Stimulated activated effector memory CD8-positive, alpha-beta T cell treated with anti-CD3 and anti-CD28 coated beads, Interleukin-12 subunit alpha, Interleukin-12 subunit beta, amount 100 ng/mL, for 72 hours (primary cell): ENCODE measurements at regions not wholly inside any gene's neighbourhood (a gene's known extent, or its start where the extent isn't known, plus 50 kb on each side); places are given as distances from the start of the nearest gene placed in this dataset.

Experiments used
- ATAC-seq: fragments of 150-1000 bp; cut with Tn5 transposase; 2 replicates; pipeline ENCODE4 v1.10.0; 2021
- DNase-seq, 2 donors: peaks; one replicate each; pipeline ENCODE4 v3.0.0; 2021 to 2022; ENCODE audit warnings: low spot score in 2 of 2
- H3K27ac Mint-ChIP-seq: one replicate; pipeline ENCODE4 v1.8.0; 2022; ENCODE audit warnings: mild to moderate bottlenecking, mixed read lengths
- H3K36me3 Mint-ChIP-seq: one replicate; pipeline ENCODE4 v1.8.0; 2022; ENCODE audit warnings: mild to moderate bottlenecking, mixed read lengths
- H3K4me1 Mint-ChIP-seq: one replicate; pipeline ENCODE4 v1.8.0; 2022; ENCODE audit warnings: mixed read lengths
- H3K4me3 Mint-ChIP-seq: one replicate; pipeline ENCODE4 v1.8.0; 2022; ENCODE audit warnings: mild to moderate bottlenecking, mixed read lengths
- H3K9me3 Mint-ChIP-seq: one replicate; pipeline ENCODE4 v1.8.0; 2022; ENCODE audit warnings: mixed read lengths

DNA sequence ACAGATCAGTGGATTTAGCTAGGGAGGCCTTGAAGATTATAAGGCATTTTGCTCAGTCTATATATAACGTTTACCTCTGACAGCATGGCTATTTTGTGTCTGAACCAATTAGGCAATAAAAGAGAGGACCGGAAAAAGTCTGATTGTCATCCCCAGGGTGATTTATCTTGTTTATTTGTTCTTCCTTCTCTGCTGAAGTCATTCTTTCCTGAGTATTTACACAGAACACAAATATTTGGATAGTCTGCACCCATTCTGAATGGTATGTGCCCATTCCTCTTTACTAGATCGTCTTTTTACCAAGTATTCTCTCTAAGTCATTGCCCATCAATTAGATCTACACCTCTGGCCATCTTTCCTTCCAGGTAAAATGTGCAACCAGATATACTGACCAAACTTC, 1602.9 kb downstream of the KCNT2 start:
- H3K36me3 Mint-ChIP-seq, result no peaks in the 10 kb centered on the region
- H3K9me3 Mint-ChIP-seq, result no peaks in the 10 kb centered on the region
- no peak for ATAC-seq
- H3K4me3 Mint-ChIP-seq, result no peak overlapping the region
- no peak overlapping the region for H3K27ac Mint-ChIP-seq
- no peaks in the 10 kb centered on the region for H3K4me1 Mint-ChIP-seq
- DNase-seq, result no peak

DNA sequence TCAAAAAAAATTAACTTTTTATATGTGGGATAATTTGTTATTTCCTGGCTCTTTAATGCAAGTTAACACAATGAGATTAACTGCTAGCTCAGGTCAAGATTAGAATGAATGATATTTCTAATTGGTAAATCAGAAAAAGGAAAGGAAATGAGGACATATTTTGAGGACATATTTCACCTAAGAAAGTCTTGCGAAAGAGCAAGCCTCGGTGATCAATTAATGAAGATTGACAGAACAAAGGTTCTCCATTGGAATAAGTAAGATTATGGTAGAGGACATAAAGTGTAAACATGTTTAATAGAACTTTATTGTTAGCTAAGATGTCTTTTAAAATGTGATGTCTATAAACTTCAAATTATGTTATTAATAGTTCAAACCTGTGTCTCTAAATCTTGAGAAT, 1617.8 kb downstream of the KCNT2 start:
- ATAC-seq, result no peak
- H3K9me3 Mint-ChIP-seq, result no peaks in the 10 kb centered on the region
- no peak overlapping the region for H3K27ac Mint-ChIP-seq
- no peaks in the 10 kb centered on the region for H3K4me1 Mint-ChIP-seq
- no peak for DNase-seq
- H3K4me3 Mint-ChIP-seq, result no peak overlapping the region
- no peaks in the 10 kb centered on the region for H3K36me3 Mint-ChIP-seq

DNA sequence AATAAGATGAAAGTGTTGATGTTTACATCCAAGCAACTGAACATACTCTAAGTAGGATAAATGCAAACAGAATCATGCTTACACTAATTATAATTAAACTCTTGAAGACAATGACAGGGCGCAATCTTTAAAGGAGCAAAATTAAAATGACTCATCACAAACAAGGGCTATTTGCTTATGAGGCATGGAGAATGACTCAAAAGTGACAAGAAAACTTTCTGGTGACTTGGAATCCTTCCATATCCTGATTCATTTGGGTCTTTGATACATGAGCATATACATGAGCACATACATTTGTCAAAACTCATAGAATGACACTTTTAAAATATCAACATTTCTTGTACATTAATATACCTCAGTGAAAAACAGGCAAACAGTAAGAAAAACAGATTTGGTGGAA, 1632.3 kb downstream of the KCNT2 start:
- no peak overlapping the region for H3K4me3 Mint-ChIP-seq
- no peaks in the 10 kb centered on the region for H3K36me3 Mint-ChIP-seq
- H3K4me1 Mint-ChIP-seq, result no peaks in the 10 kb centered on the region
- peaks cover 8% of the 10 kb centered on the region for H3K9me3 Mint-ChIP-seq
- DNase-seq (no peak), ATAC-seq (peak; percentile 45)
- H3K27ac Mint-ChIP-seq, result no peak overlapping the region

DNA sequence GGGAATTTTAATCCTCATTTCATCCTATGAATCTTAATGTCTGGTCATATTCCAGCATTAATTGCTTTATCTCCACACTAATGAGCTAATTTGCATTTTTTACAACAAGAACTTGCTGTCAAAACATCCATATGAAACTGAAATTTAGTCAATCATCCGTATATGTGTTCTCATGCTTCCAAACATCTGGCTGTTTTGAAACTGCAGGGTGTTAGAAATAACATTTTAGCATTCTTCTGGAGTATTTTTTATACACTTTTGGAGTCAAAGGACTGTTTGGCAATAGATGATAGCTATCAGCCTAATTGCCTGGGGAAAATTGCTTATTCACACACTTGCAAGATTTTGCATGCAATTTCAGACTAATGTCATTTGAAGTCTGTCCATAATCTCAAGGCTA, 1639.3 kb downstream of the KCNT2 start:
- peaks cover 2% of the 10 kb centered on the region for H3K9me3 Mint-ChIP-seq
- no peaks in the 10 kb centered on the region for H3K4me1 Mint-ChIP-seq
- H3K36me3 Mint-ChIP-seq, result no peaks in the 10 kb centered on the region
- ATAC-seq (no peak), DNase-seq (no peak)
- no peak overlapping the region for H3K27ac Mint-ChIP-seq
- no peak overlapping the region for H3K4me3 Mint-ChIP-seq

DNA sequence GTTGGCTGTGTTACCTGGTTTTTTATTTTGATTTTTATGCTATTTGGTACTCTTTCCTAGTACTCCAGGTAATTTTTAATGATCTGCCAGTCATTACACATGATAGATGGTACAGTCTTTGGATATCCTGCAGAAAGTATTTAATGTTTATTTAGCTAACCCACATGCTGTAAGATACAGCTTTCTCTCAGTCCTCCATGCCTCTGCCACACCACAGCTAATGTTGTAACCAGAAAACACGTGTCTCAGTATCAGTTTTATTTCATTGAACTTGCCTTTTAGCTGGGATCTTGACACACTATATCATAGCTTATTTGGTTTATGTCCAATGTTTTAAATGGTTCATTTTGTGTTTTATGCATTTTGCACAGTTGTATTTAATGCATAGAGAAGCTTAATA, 1648.4 kb downstream of the KCNT2 start:
- Mint-ChIP-seq H3K36me3 (no peaks in the 10 kb centered on the region), H3K4me3 (no peak overlapping the region), H3K9me3 (no peaks in the 10 kb centered on the region), H3K27ac (no peak overlapping the region), H3K4me1 (no peaks in the 10 kb centered on the region)
- ATAC-seq (no peak), DNase-seq (no peak)

DNA sequence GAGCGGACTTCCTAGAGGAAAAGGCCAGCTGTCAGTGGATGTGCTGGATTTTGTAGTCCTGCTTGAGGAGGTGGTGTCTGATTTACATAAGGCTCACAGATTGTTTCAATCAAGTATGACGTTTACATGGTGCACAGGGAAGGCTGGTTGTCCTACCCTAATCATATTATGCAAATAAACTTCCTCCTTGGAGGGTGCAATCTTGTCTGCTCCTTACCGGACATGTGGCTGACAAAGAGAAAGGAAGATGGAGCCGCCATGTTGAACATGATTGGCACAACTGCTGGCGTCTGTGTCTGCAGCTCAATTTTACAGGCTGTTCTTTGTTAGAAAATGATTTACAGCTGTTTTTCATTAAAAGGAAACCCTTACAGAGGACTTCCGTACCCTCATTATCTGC, 1656.1 kb downstream of the KCNT2 start:
- Mint-ChIP-seq H3K4me3 (no peak overlapping the region), H3K27ac (no peak overlapping the region), H3K4me1 (no peaks in the 10 kb centered on the region), H3K9me3 (no peaks in the 10 kb centered on the region), H3K36me3 (no peaks in the 10 kb centered on the region)
- ATAC-seq, result no peak
- DNase-seq, result no peak

DNA sequence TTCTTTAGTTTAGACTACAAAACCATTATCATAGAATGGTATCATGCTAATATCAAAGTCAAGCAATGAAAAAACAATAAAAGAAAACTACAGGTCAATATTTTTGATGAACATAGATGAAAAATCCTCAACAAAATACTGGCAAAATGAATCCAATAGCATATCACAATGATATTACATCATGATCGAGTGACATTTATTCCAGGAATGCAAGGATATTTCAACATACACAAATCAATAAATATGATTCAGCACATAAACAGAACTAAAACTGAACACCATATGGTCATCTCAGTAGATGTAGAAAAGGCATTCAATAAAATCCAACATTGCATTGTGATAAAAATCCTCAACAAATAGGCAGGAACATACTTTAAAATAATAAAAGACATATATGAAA, 1657.7 kb downstream of the KCNT2 start:
- Mint-ChIP-seq H3K4me1 (no peaks in the 10 kb centered on the region), H3K4me3 (no peak overlapping the region), H3K9me3 (no peaks in the 10 kb centered on the region), H3K36me3 (no peaks in the 10 kb centered on the region), H3K27ac (no peak overlapping the region)
- ATAC-seq, result no peak
- no peak for DNase-seq

DNA sequence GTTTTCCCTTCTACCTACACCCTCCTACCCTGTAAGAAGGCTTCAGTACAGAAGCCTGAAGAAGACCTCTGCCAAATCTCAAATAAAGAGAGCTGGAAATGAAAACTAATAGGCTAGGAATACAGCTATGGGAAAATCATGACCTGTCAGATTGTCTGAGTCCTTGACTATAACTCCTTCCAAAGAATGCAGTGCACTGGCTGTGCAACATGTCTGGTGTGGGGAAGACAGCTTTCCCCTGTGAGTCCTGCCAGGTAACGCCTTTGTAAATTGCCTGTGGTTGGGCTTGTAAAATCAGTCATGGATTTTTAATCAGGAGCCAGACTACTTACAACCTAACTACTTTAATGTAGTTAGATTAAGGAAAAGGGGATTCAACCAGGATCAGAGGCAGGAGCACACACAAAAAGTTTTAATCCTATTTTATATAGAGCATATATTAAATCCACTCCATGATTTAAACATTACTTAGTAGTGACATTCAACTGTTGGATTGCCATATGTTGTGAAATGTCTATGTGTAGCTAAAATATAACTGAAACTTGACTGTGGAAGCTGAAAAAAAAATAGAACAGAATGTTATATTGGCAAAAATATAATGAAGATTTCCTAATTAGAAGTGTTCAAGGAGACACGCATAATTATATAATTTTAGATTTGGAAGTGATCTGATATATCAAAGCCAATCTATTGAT, 1667.8 kb downstream of the KCNT2 start:
- Mint-ChIP-seq H3K4me1 (no peaks in the 10 kb centered on the region), H3K36me3 (no peaks in the 10 kb centered on the region), H3K4me3 (no peak overlapping the region), H3K9me3 (peaks cover 4% of the 10 kb centered on the region), H3K27ac (no peak overlapping the region)
- DNase-seq, result no peak
- ATAC-seq, result no peak

DNA sequence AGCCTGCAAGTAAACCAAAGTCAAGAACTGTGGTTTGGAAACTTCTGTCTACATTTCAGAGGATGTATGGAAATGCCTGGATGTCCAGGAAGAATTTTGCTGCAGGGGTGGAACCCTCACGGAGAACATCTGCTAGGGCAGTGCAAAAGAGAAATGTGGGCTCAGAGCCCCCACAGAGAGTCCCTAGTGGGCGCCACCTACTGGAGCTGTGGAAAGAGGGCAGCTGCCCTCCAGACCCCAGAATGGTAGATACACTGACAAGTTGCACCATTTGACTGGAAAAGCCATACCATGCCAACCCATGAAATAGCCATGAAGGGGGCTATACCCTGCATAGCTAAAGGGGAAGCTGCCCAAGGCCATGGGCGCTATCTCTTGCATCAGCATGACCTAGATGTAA, 1672.4 kb downstream of the KCNT2 start:
- no peak for DNase-seq
- Mint-ChIP-seq H3K4me3 (no peak overlapping the region), H3K9me3 (no peaks in the 10 kb centered on the region), H3K4me1 (no peaks in the 10 kb centered on the region), H3K36me3 (no peaks in the 10 kb centered on the region), H3K27ac (no peak overlapping the region)
- ATAC-seq, result no peak

DNA sequence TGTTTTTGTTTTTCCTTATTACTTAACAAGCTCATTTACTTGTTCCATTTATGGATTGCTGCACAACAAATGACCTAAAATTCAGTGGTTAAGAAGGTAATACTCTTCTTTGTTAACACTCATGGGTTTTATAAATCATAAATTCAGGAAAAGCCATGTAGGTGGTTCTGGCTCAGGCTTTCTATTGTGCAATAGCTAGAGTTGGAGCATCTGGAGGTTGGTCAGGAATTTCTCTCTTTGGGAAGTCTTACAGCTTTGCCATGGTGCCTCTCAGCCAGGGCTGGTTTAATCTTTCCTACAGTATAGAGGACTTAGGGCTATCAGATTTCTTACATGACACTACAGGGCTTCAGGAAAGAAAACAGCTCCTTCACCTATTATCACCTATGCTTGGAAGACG, 1677.1 kb downstream of the KCNT2 start:
- Mint-ChIP-seq H3K4me1 (no peaks in the 10 kb centered on the region), H3K9me3 (no peaks in the 10 kb centered on the region), H3K27ac (no peak overlapping the region), H3K4me3 (no peak overlapping the region), H3K36me3 (no peaks in the 10 kb centered on the region)
- ATAC-seq (no peak), DNase-seq (no peak)

DNA sequence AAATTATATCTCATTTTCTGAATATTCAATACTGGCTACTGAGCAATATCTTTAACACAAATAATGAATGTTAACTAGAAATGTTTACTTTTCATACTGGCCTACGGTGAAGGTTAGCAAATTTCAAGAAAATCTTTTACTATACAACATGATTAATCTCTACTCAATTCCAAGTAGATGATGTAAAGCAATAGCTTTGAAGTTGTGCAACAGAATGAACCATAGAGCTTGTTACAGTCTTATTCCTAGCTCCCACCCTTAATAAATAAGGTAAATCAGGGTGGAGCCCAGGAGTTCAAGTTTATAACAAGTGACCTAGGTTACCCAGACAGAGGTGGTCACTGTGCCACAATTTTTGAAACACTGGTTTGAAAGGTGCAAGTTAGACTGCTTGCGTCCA, 1678.1 kb downstream of the KCNT2 start:
- Mint-ChIP-seq H3K36me3 (no peaks in the 10 kb centered on the region), H3K9me3 (no peaks in the 10 kb centered on the region), H3K4me3 (no peak overlapping the region), H3K27ac (no peak overlapping the region), H3K4me1 (no peaks in the 10 kb centered on the region)
- ATAC-seq, result no peak
- DNase-seq, result no peak

DNA sequence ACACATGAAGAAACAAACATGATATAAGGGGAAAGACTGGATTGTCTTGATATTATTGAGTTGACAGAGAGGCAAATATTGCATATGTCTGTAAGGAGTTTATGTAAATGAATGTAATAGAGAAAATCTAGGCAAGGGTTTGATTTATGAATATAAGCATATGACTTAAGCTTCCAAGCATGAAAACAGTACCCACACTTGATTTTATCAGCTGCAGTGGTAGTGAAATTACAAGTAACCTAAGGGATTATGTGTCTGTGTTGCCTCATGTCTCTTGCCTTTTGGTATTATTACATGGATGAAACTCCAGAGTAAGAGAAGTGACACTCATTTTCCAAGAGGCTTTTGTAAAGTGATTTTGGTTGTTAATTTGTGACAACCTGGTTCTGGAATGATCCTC, 1678.9 kb downstream of the KCNT2 start:
- H3K36me3 Mint-ChIP-seq, result no peaks in the 10 kb centered on the region
- H3K4me3 Mint-ChIP-seq, result no peak overlapping the region
- H3K9me3 Mint-ChIP-seq, result no peaks in the 10 kb centered on the region
- DNase-seq (no peak), ATAC-seq (no peak)
- no peaks in the 10 kb centered on the region for H3K4me1 Mint-ChIP-seq
- no peak overlapping the region for H3K27ac Mint-ChIP-seq

DNA sequence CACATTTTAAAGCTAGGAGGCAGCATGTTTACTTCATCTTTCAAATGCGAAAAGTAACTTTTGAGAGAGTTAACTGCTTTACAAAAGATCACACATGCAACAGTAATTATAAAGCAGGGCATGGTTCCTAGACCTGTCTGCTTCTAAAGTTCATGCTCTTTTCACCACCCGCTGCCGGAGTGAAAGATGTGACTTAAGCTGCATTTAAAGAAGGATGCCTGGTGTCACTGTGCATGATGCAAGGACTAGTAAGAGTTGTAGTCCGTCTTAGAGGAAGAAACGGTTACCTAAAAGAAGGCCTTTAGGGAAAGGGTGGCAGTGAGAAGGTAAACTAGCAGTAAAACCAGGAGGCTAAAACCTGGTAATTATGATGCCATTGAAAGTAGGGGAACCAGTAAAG, 1689.1 kb downstream of the KCNT2 start:
- Mint-ChIP-seq H3K27ac (no peak overlapping the region), H3K9me3 (no peaks in the 10 kb centered on the region), H3K36me3 (no peaks in the 10 kb centered on the region), H3K4me1 (no peaks in the 10 kb centered on the region), H3K4me3 (no peak overlapping the region)
- DNase-seq (no peak), ATAC-seq (no peak)

DNA sequence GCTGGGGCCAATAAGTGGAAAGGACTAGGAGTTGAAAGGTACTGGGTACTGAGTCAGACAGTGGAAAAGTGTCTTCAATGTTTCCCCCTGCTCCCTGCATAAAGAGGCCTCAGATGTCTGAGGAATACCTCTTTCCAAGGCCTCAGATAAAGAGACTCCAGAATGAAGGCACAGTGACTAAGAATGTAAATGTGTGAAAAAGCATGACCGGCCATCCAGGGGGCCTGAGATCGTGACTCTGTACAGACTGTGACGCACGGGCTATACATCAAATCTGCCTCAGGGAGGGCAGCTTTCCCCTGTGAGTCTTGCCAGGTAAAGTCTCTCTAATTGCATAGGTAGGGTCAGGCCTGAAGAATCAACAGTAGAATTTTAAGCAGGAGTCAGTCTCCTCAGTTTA, 1690.5 kb downstream of the KCNT2 start:
- ATAC-seq (no peak), DNase-seq (no peak)
- no peaks in the 10 kb centered on the region for H3K9me3 Mint-ChIP-seq
- no peaks in the 10 kb centered on the region for H3K4me1 Mint-ChIP-seq
- no peak overlapping the region for H3K4me3 Mint-ChIP-seq
- H3K36me3 Mint-ChIP-seq, result no peaks in the 10 kb centered on the region
- no peak overlapping the region for H3K27ac Mint-ChIP-seq

DNA sequence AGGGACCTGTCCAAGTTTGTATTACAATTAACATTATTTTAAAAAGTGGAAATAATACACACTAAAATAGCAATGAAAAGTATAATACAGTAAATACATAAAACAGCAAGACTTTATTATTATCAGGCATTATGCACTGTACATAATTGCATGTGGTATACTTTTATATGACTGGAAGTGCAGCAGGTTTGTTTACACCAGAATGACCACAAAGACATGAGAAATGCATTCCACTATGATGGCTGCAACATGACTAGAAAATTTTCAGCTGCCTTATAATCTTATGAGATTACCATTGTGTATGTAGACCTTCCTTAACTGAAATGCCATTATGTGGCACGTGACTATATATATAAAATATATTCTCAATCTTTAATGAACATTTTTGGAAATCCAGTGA, 1699.6 kb downstream of the KCNT2 start:
- ATAC-seq (no peak), DNase-seq (no peak)
- H3K36me3 Mint-ChIP-seq, result no peaks in the 10 kb centered on the region
- no peaks in the 10 kb centered on the region for H3K9me3 Mint-ChIP-seq
- no peak overlapping the region for H3K27ac Mint-ChIP-seq
- H3K4me3 Mint-ChIP-seq, result no peak overlapping the region
- no peaks in the 10 kb centered on the region for H3K4me1 Mint-ChIP-seq

DNA sequence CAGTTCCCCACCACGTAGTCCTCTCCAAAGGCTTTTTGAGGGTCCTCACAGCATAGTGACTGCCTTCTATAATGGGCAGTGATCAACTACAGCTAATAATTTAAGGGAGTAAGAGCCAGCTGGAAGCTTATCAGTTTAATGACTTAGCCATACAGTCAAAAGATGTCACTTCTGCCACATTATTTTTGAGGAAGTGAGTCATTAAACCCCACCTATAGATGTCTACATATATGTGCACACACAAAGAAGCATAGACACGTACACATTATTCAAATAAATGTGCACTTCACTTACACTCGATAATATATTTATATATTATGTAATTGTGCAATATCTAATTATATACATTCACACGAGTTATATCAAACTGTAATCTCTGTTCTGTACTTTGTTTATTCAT, 1704.7 kb downstream of the KCNT2 start:
- Mint-ChIP-seq H3K27ac (no peak overlapping the region), H3K4me1 (no peaks in the 10 kb centered on the region), H3K4me3 (no peak overlapping the region), H3K36me3 (no peaks in the 10 kb centered on the region), H3K9me3 (no peaks in the 10 kb centered on the region)
- DNase-seq (no peak), ATAC-seq (no peak)

DNA sequence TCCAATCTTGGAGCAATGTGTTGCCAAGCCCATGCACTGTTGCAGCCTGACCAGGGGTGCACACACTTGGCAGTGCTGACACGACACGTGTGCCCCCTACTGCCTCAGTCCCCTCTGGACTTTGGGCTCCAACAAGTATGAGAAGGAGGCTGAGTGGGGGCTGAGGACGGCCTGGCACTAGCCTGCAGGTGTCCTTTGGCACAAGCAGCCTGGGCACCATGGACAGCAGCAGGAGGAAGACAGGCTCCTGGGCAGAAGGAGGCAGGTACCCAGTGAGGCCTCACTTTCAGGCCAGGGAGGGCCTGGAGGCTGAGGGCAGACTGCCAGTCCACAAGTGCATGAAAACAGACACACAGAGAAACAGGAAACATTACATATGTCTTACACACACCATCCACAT, 1702.9 kb upstream of the B3GALT2 start:
- no peaks in the 10 kb centered on the region for H3K36me3 Mint-ChIP-seq
- peak; percentile 37 for ATAC-seq
- peaks cover 9% of the 10 kb centered on the region for H3K9me3 Mint-ChIP-seq
- no peak for DNase-seq
- no peaks in the 10 kb centered on the region for H3K4me1 Mint-ChIP-seq
- no peak overlapping the region for H3K4me3 Mint-ChIP-seq
- no peak overlapping the region for H3K27ac Mint-ChIP-seq
